ENCODE measurements at regions not wholly inside any gene's neighbourhood (a gene's known extent, or its start where the extent isn't known, plus 50 kb on each side); places are given as distances from the start of the nearest gene placed in this dataset.

- no peak for DNase-seq (ENCODE audit: low read depth)
Observed at GRCh38 chr5:111574311-111574710, 62.0 kb upstream of the STARD4 start.

- no peak for DNase-seq (ENCODE audit: low read depth)
Observed at GRCh38 chr5:111572561-111572960, 60.2 kb upstream of the STARD4 start.

GRCh38 chr5:111563031-111563822 is 50.9 kb upstream of the STARD4 start:
- DNase-seq (ENCODE audit: low read depth) = no peak

- DNase-seq (ENCODE audit: low read depth) = no peak
Observed at GRCh38 chr5:111562561-111562960, 50.2 kb upstream of the STARD4 start.
